ENCODE measurements at regions not wholly inside any gene's neighbourhood (a gene's known extent, or its start where the extent isn't known, plus 50 kb on each side); places are given as distances from the start of the nearest gene placed in this dataset.

DNA sequence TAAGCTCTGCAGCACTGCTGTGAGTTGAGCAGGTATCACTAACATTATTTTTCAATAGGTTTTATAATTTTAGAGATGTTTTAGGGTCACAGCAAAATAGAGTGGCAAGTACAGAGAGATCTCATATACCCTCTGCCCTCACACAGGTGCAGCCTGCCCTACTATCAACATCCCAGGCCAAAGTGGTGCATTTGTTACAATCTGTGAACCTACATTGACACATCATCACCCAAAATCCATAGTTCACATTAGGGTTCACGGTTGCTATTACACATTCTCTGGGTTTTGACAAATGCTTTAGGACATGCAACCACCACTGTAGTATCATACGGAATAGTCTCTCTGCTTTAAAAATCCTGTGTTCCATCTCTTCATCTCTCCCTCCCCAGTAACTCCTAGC is 173.1 kb downstream of the DHX15 start:
- POLR2A ChIA-PET = no interaction called here
- intact Hi-C loops (cut with micrococcal nuclease; ENCODE audit: unreplicated experiment) = loop anchor here (10.0 kb wide), 2 partner anchors 736 to 1516 kb away; no protein-coding TSS in a partner anchor
- Histone ChIP-seq H3K4me2 (ENCODE audit: low read length) (no peak overlapping the region), H3K36me3 (ENCODE audit: insufficient read depth, low read length) (no peaks in the 10 kb centered on the region), H2AFZ (ENCODE audit: low read length) (no peak overlapping the region), H3K9me3 (ENCODE audit: low read length) (no peaks in the 10 kb centered on the region), H3K4me1 (ENCODE audit: insufficient read depth, low read length, poor library complexity, severe bottlenecking) (no peaks in the 10 kb centered on the region), H3K9me2 (ENCODE audit: insufficient read depth, low read length) (no peaks in the 10 kb centered on the region), H3K27ac (ENCODE audit: low read depth, low read length, poor library complexity, severe bottlenecking) (no peak overlapping the region), H3K79me2 (ENCODE audit: insufficient read depth, low read depth, low read length) (no peaks in the 10 kb centered on the region), H3K4me3 (ENCODE audit: low read depth, low read length, poor library complexity, severe bottlenecking) (no peak overlapping the region), H4K20me1 (ENCODE audit: insufficient read depth, low read length) (no peaks in the 10 kb centered on the region)
- CTCF ChIA-PET (ENCODE audit: unreplicated experiment) = no interaction called here
- no peak for TF ChIP-seq EZH2phosphoT487 (IDR thresholded peaks at IDR 0.05; ENCODE audit: borderline replicate concordance, low read depth, low read length)
- BruUV-seq (replicated peaks) = no TSS peak
- no peak for DNase-seq (ENCODE audit: low spot score)

DNA sequence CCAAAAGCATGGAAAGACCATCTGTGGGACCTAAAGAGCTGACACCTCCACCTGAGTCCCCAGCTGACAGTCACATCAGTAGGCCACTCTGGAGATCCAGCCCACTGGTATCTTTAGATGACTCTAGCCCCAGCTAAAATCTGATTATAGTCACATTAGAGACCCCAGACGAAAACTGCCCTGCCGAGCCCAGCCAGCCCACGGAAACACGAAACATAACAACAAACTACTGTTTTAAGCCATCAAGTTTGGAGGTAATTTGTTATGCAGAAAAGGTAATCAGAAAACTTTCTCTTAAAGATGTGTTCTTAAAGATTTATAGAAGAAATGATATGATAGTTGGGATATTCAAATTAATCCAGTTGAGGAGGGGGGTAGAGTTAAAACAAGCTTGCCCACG is 175.7 kb downstream of the DHX15 start:
- Histone ChIP-seq H3K9me3 (ENCODE audit: low read length) (no peaks in the 10 kb centered on the region), H3K4me1 (ENCODE audit: insufficient read depth, low read length, poor library complexity, severe bottlenecking) (no peaks in the 10 kb centered on the region), H3K79me2 (ENCODE audit: insufficient read depth, low read depth, low read length) (no peaks in the 10 kb centered on the region), H3K27ac (ENCODE audit: low read depth, low read length, poor library complexity, severe bottlenecking) (no peak overlapping the region), H2AFZ (ENCODE audit: low read length) (no peak overlapping the region), H3K4me2 (ENCODE audit: low read length) (no peak overlapping the region), H4K20me1 (ENCODE audit: insufficient read depth, low read length) (no peaks in the 10 kb centered on the region), H3K36me3 (ENCODE audit: insufficient read depth, low read length) (no peaks in the 10 kb centered on the region), H3K4me3 (ENCODE audit: low read depth, low read length, poor library complexity, severe bottlenecking) (no peak overlapping the region), H3K9me2 (ENCODE audit: insufficient read depth, low read length) (no peaks in the 10 kb centered on the region)
- intact Hi-C loops (cut with micrococcal nuclease; ENCODE audit: unreplicated experiment) = no loop called here
- BruUV-seq (replicated peaks) = no TSS peak
- ChIA-PET POLR2A (interaction anchor here (0.7 kb wide), 1 partner anchor 987 kb away, joined by 3 read pairs; no protein-coding TSS in a partner anchor), CTCF (ENCODE audit: unreplicated experiment) (no interaction called here)
- TF ChIP-seq, protein P1, sequence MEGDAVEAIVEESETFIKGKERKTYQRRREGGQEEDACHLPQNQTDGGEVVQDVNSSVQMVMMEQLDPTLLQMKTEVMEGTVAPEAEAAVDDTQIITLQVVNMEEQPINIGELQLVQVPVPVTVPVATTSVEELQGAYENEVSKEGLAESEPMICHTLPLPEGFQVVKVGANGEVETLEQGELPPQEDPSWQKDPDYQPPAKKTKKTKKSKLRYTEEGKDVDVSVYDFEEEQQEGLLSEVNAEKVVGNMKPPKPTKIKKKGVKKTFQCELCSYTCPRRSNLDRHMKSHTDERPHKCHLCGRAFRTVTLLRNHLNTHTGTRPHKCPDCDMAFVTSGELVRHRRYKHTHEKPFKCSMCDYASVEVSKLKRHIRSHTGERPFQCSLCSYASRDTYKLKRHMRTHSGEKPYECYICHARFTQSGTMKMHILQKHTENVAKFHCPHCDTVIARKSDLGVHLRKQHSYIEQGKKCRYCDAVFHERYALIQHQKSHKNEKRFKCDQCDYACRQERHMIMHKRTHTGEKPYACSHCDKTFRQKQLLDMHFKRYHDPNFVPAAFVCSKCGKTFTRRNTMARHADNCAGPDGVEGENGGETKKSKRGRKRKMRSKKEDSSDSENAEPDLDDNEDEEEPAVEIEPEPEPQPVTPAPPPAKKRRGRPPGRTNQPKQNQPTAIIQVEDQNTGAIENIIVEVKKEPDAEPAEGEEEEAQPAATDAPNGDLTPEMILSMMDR (conservative IDR thresholded peaks at IDR 0.05; ENCODE audit: low read length) = no peak
- no peak for TF ChIP-seq EZH2phosphoT487 (IDR thresholded peaks at IDR 0.05; ENCODE audit: borderline replicate concordance, low read depth, low read length)
- DNase-seq (ENCODE audit: low spot score) = no peak

DNA sequence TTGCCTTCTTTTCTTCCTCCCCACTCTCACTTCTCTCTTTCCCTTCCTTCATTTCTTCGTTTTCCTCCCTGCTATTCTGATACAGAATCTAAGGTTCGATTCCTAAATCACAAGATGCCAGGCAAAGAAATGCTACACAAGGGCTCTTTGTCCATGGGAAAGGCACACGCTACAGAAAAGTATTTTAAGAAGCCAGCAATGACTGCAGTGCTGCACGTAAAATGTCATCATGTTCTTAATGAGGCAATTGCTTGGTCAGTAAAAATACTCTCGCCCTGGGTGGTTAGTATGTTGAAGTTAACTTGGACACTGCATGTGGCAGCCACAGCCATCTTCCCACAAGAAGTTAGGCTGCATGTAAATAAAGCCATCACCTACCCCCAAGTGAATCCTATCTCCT is 178.4 kb downstream of the DHX15 start:
- H2AFZ ChIP-seq (ENCODE audit: low read length) = no peak overlapping the region
- H4K20me1 ChIP-seq (ENCODE audit: insufficient read depth, low read length) = no peaks in the 10 kb centered on the region
- no peak overlapping the region for H3K4me2 ChIP-seq (ENCODE audit: low read length)
- no peak for DNase-seq (ENCODE audit: low spot score)
- H3K4me1 ChIP-seq (ENCODE audit: insufficient read depth, low read length, poor library complexity, severe bottlenecking) = no peaks in the 10 kb centered on the region
- H3K79me2 ChIP-seq (ENCODE audit: insufficient read depth, low read depth, low read length) = no peaks in the 10 kb centered on the region
- POLR2A ChIA-PET = no interaction called here
- no peaks in the 10 kb centered on the region for H3K36me3 ChIP-seq (ENCODE audit: insufficient read depth, low read length)
- TF ChIP-seq, protein P1 (conservative IDR thresholded peaks at IDR 0.05; ENCODE audit: low read length) = no peak
- no peak for TF ChIP-seq EZH2phosphoT487 (IDR thresholded peaks at IDR 0.05; ENCODE audit: borderline replicate concordance, low read depth, low read length)
- no peak overlapping the region for H3K27ac ChIP-seq (ENCODE audit: low read depth, low read length, poor library complexity, severe bottlenecking)
- intact Hi-C loops (cut with micrococcal nuclease; ENCODE audit: unreplicated experiment) = no loop called here
- CTCF ChIA-PET (ENCODE audit: unreplicated experiment) = no interaction called here
- H3K9me3 ChIP-seq (ENCODE audit: low read length) = no peaks in the 10 kb centered on the region
- BruUV-seq (replicated peaks) = no TSS peak
- no peaks in the 10 kb centered on the region for H3K9me2 ChIP-seq (ENCODE audit: insufficient read depth, low read length)
- H3K4me3 ChIP-seq (ENCODE audit: low read depth, low read length, poor library complexity, severe bottlenecking) = no peak overlapping the region
